ENCODE measurements at regions not wholly inside any gene's neighbourhood (a gene's known extent, or its start where the extent isn't known, plus 50 kb on each side); places are given as distances from the start of the nearest gene placed in this dataset.

GRCh38 chr15:61798631-61799030, 261.6 kb downstream of the VPS13C start:
- DNase-seq: no peak
- Mint-ChIP-seq H3K9me3 (peaks cover 0 to under 1% (median 0%) of the 10 kb centered on the region in 7 donors), H3K27me3 (peaks cover 5% of the 10 kb centered on the region), H3K36me3 (no peaks in the 10 kb centered on the region), H3K27ac (no peak overlapping the region), H3K4me3 (no peak overlapping the region), H3K4me1 (no peaks in the 10 kb centered on the region)
- H3K27me3 ChIP-seq (ENCODE audit: control insufficient read depth, insufficient read depth, low read length): peaks cover 21% of the 10 kb centered on the region
- no peak overlapping the region for H3K27ac ChIP-seq (ENCODE audit: insufficient read depth, low read length, poor library complexity, severe bottlenecking)
- H3K9me3 ChIP-seq (ENCODE audit: control insufficient read depth in 2 of 2, low read length in 2 of 2): no peaks in the 10 kb centered on the region
- H3K4me1 ChIP-seq (ENCODE audit: control insufficient read depth, insufficient read depth, low read length, poor library complexity, severe bottlenecking): no peaks in the 10 kb centered on the region
- no peak overlapping the region for H3K4me3 ChIP-seq (ENCODE audit: low read depth, low read length)
- no peaks in the 10 kb centered on the region for H3K36me3 ChIP-seq (ENCODE audit: control insufficient read depth, insufficient read depth, low read length)
- no peak for ATAC-seq (ENCODE audit: low read depth in 2 of 2)

- Histone ChIP-seq H3K4me1 (ENCODE audit: control insufficient read depth, insufficient read depth, low read length, poor library complexity, severe bottlenecking) (no peaks in the 10 kb centered on the region), H3K27me3 (ENCODE audit: control insufficient read depth, insufficient read depth, low read length) (peaks cover 19% of the 10 kb centered on the region), H3K36me3 (ENCODE audit: control insufficient read depth, insufficient read depth, low read length) (no peaks in the 10 kb centered on the region), H3K4me3 (ENCODE audit: low read depth, low read length) (no peak overlapping the region), H3K27ac (ENCODE audit: insufficient read depth, low read length, poor library complexity, severe bottlenecking) (no peak overlapping the region), H3K9me3 (ENCODE audit: control insufficient read depth in 2 of 2, low read length in 2 of 2) (no peaks in the 10 kb centered on the region)
- DNase-seq (no peak), ATAC-seq (ENCODE audit: low read depth in 2 of 2) (no peak)
- Mint-ChIP-seq H3K27me3 (peaks cover 8% of the 10 kb centered on the region), H3K4me1 (no peaks in the 10 kb centered on the region), H3K36me3 (no peaks in the 10 kb centered on the region), H3K9me3 (peaks cover 0 to 7% (median 0%) of the 10 kb centered on the region in 7 donors), H3K27ac (no peak overlapping the region), H3K4me3 (no peak overlapping the region)
Observed at GRCh38 chr15:61796056-61796455, 264.2 kb downstream of the VPS13C start.

DNA sequence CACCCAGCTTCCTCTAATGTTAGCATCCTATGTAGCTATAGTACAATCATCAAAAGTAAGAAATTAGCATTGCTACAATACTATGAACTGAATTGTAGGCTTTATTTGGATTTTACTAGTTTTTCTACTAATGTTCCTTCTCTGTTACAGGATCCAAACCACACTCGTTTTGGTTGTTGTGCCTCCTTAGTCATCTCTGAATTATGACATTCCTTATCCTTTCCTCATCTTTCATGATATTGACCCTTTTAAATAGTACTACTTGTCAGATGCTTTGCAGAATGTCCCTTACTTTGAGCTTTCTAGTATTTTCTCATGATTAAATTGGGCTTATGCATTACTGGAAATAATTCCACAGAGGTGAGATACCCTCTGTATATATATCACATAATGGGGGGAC, 265.4 kb downstream of the VPS13C start:
- peaks cover 0 to 7% (median 2%) of the 10 kb centered on the region in 7 donors for H3K9me3 Mint-ChIP-seq
- H3K27ac Mint-ChIP-seq: no peak overlapping the region
- H3K4me1 Mint-ChIP-seq: no peaks in the 10 kb centered on the region
- H3K27me3 Mint-ChIP-seq: peaks cover 10% of the 10 kb centered on the region
- Histone ChIP-seq H3K9me3 (ENCODE audit: control insufficient read depth in 2 of 2, low read length in 2 of 2) (no peaks in the 10 kb centered on the region), H3K36me3 (ENCODE audit: control insufficient read depth, insufficient read depth, low read length) (no peaks in the 10 kb centered on the region), H3K4me3 (ENCODE audit: low read depth, low read length) (no peak overlapping the region), H3K27ac (ENCODE audit: insufficient read depth, low read length, poor library complexity, severe bottlenecking) (no peak overlapping the region), H3K4me1 (ENCODE audit: control insufficient read depth, insufficient read depth, low read length, poor library complexity, severe bottlenecking) (no peaks in the 10 kb centered on the region), H3K27me3 (ENCODE audit: control insufficient read depth, insufficient read depth, low read length) (peaks cover 21% of the 10 kb centered on the region)
- no peaks in the 10 kb centered on the region for H3K36me3 Mint-ChIP-seq
- no peak for DNase-seq
- no peak overlapping the region for H3K4me3 Mint-ChIP-seq
- no peak for ATAC-seq (ENCODE audit: low read depth in 2 of 2)

DNA sequence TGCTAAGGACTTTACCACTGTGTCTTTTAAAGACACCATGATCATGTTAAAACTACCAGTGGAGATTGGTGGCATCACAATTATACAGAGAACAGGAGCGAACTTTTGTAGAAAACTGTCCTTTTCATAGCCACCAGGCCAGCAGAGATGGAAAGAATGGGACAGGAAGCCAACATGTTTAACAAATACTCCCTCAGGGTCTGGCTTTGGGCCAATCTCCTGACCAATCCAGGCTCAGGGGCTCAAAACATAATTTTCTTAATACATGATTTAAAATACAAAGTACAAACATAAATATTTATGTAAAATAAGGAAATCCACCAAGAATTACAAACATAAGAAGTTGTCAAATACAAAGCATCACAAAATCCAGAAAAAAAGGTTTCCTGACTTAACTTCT, 266.0 kb downstream of the VPS13C start:
- Histone ChIP-seq H3K9me3 (ENCODE audit: control insufficient read depth in 2 of 2, low read length in 2 of 2) (no peaks in the 10 kb centered on the region), H3K27me3 (ENCODE audit: control insufficient read depth, insufficient read depth, low read length) (peaks cover 21% of the 10 kb centered on the region), H3K4me3 (ENCODE audit: low read depth, low read length) (no peak overlapping the region), H3K4me1 (ENCODE audit: control insufficient read depth, insufficient read depth, low read length, poor library complexity, severe bottlenecking) (no peaks in the 10 kb centered on the region), H3K27ac (ENCODE audit: insufficient read depth, low read length, poor library complexity, severe bottlenecking) (no peak overlapping the region), H3K36me3 (ENCODE audit: control insufficient read depth, insufficient read depth, low read length) (no peaks in the 10 kb centered on the region)
- H3K36me3 Mint-ChIP-seq: no peaks in the 10 kb centered on the region
- H3K4me1 Mint-ChIP-seq: no peaks in the 10 kb centered on the region
- H3K4me3 Mint-ChIP-seq: no peak overlapping the region
- peaks cover 0 to 7% (median 4%) of the 10 kb centered on the region in 7 donors for H3K9me3 Mint-ChIP-seq
- DNase-seq (no peak), ATAC-seq (ENCODE audit: low read depth in 2 of 2) (no peak)
- peaks cover 10% of the 10 kb centered on the region for H3K27me3 Mint-ChIP-seq
- no peak overlapping the region for H3K27ac Mint-ChIP-seq

DNA sequence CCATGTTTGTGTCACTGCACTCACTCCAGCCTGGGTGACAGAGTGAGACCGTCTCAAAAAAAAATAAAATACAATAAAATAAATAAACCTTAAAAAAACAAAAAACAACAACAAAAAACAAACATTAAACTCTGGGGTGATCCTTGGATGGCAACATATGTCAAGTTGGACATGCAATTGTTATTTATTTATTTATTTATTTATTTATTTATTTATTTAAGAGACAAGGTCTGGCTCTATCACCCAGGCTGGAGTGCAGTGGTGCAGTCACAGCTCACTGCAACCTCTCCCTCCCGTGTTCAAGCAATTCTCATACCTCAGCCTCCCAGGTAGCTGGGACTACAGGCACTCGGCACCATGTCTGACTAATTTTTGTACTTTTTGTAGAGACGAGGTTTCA, 275.5 kb downstream of the VPS13C start:
- Histone ChIP-seq H3K4me3 (ENCODE audit: low read depth, low read length) (no peak overlapping the region), H3K4me1 (ENCODE audit: control insufficient read depth, insufficient read depth, low read length, poor library complexity, severe bottlenecking) (no peaks in the 10 kb centered on the region), H3K9me3 (ENCODE audit: control insufficient read depth in 2 of 2, low read length in 2 of 2) (no peaks in the 10 kb centered on the region), H3K36me3 (ENCODE audit: control insufficient read depth, insufficient read depth, low read length) (no peaks in the 10 kb centered on the region), H3K27me3 (ENCODE audit: control insufficient read depth, insufficient read depth, low read length) (peaks cover 4% of the 10 kb centered on the region), H3K27ac (ENCODE audit: insufficient read depth, low read length, poor library complexity, severe bottlenecking) (no peak overlapping the region)
- DNase-seq: no peak
- no peaks in the 10 kb centered on the region for H3K36me3 Mint-ChIP-seq
- H3K4me1 Mint-ChIP-seq: no peaks in the 10 kb centered on the region
- peaks cover 0 to 10% (median 1%) of the 10 kb centered on the region in 7 donors for H3K9me3 Mint-ChIP-seq
- H3K4me3 Mint-ChIP-seq: no peak overlapping the region
- H3K27me3 Mint-ChIP-seq: peaks cover 8% of the 10 kb centered on the region
- ATAC-seq (ENCODE audit: low read depth in 2 of 2): no peak
- no peak overlapping the region for H3K27ac Mint-ChIP-seq

- no peaks in the 10 kb centered on the region for H3K36me3 Mint-ChIP-seq
- ATAC-seq (ENCODE audit: low read depth in 2 of 2): no peak
- no peak overlapping the region for H3K4me3 Mint-ChIP-seq
- H3K27ac Mint-ChIP-seq: no peak overlapping the region
- Histone ChIP-seq H3K36me3 (ENCODE audit: control insufficient read depth, insufficient read depth, low read length) (no peaks in the 10 kb centered on the region), H3K27me3 (ENCODE audit: control insufficient read depth, insufficient read depth, low read length) (peaks cover 10% of the 10 kb centered on the region), H3K4me1 (ENCODE audit: control insufficient read depth, insufficient read depth, low read length, poor library complexity, severe bottlenecking) (no peaks in the 10 kb centered on the region), H3K4me3 (ENCODE audit: low read depth, low read length) (no peak overlapping the region), H3K9me3 (ENCODE audit: control insufficient read depth in 2 of 2, low read length in 2 of 2) (no peaks in the 10 kb centered on the region), H3K27ac (ENCODE audit: insufficient read depth, low read length, poor library complexity, severe bottlenecking) (no peak overlapping the region)
- peaks cover 0 to 5% (median 0%) of the 10 kb centered on the region in 7 donors for H3K9me3 Mint-ChIP-seq
- no peak for DNase-seq
- H3K27me3 Mint-ChIP-seq: peaks cover 17% of the 10 kb centered on the region
- H3K4me1 Mint-ChIP-seq: no peaks in the 10 kb centered on the region
Observed at GRCh38 chr15:61780278-61780980, 279.8 kb downstream of the VPS13C start.

DNA sequence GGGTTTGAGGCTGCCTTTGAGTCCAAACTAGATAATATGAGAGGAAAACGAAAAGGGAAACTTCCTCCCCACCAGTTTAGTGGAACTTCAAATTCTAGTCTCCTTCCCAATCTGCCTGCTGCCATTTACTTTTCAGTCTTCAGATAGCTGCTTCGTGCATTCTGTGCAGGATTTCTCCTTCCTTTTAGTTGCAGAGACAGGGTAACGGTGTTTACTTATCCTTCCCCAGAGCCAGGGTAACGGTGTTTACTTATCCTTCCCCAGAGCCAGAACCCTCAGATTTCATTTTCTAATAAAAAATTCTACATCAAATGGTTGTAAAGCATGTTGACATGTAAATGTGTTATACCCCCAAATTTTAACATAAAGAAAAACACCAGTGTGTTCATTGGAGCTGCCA, 282.6 kb downstream of the VPS13C start:
- no peaks in the 10 kb centered on the region for H3K4me1 ChIP-seq (ENCODE audit: control insufficient read depth, insufficient read depth, low read length, poor library complexity, severe bottlenecking)
- DNase-seq: no peak
- H3K36me3 ChIP-seq (ENCODE audit: control insufficient read depth, insufficient read depth, low read length): no peaks in the 10 kb centered on the region
- Mint-ChIP-seq H3K27ac (no peak overlapping the region), H3K36me3 (no peaks in the 10 kb centered on the region), H3K9me3 (peaks cover 0 to 5% (median 2%) of the 10 kb centered on the region in 7 donors), H3K27me3 (peaks cover 17% of the 10 kb centered on the region), H3K4me3 (no peak overlapping the region), H3K4me1 (no peaks in the 10 kb centered on the region)
- no peak for ATAC-seq (ENCODE audit: low read depth in 2 of 2)
- peaks cover 0 to 3% of the 10 kb centered on the region in 2 experiments for H3K9me3 ChIP-seq (ENCODE audit: control insufficient read depth in 2 of 2, low read length in 2 of 2)
- H3K4me3 ChIP-seq (ENCODE audit: low read depth, low read length): no peak overlapping the region
- no peak overlapping the region for H3K27ac ChIP-seq (ENCODE audit: insufficient read depth, low read length, poor library complexity, severe bottlenecking)
- H3K27me3 ChIP-seq (ENCODE audit: control insufficient read depth, insufficient read depth, low read length): peaks cover 10% of the 10 kb centered on the region

- no peak overlapping the region for H3K27ac ChIP-seq (ENCODE audit: insufficient read depth, low read length, poor library complexity, severe bottlenecking)
- peaks cover 3 to 6% of the 10 kb centered on the region in 2 experiments for H3K9me3 ChIP-seq (ENCODE audit: control insufficient read depth in 2 of 2, low read length in 2 of 2)
- H3K27ac Mint-ChIP-seq: no peak overlapping the region
- no peak for ATAC-seq (ENCODE audit: low read depth in 2 of 2)
- no peaks in the 10 kb centered on the region for H3K4me1 Mint-ChIP-seq
- H3K27me3 ChIP-seq (ENCODE audit: control insufficient read depth, insufficient read depth, low read length): peaks cover 8% of the 10 kb centered on the region
- no peaks in the 10 kb centered on the region for H3K4me1 ChIP-seq (ENCODE audit: control insufficient read depth, insufficient read depth, low read length, poor library complexity, severe bottlenecking)
- H3K36me3 ChIP-seq (ENCODE audit: control insufficient read depth, insufficient read depth, low read length): no peaks in the 10 kb centered on the region
- H3K27me3 Mint-ChIP-seq: peaks cover 30% of the 10 kb centered on the region
- no peaks in the 10 kb centered on the region for H3K36me3 Mint-ChIP-seq
- H3K4me3 Mint-ChIP-seq: no peak overlapping the region
- DNase-seq: no peak
- peaks cover 0 to 15% (median 5%) of the 10 kb centered on the region in 7 donors for H3K9me3 Mint-ChIP-seq
- no peak overlapping the region for H3K4me3 ChIP-seq (ENCODE audit: low read depth, low read length)
Observed at GRCh38 chr15:61769557-61769956, 290.7 kb downstream of the VPS13C start.

Data from CD4-positive, CD25-positive, alpha-beta regulatory T cell (primary cell).